SK-N-DZ (cell line): ENCODE measurements at regions not wholly inside any gene's neighbourhood (a gene's known extent, or its start where the extent isn't known, plus 50 kb on each side); places are given as distances from the start of the nearest gene placed in this dataset.
"Not testable (repeated sequence)": the region's sequence is repeated elsewhere in the genome, so short reads cannot be mapped to it uniquely, and the experiment has no call there.

Experiments used
- DNase-seq: peaks from one replicate; pipeline ENCODE4 v3.0.0-alpha.2; 2015; ENCODE audit warnings: low spot score

- no peak for DNase-seq
Observed at GRCh38 chr7:49596701-49597491, 176.5 kb upstream of the VWC2 start.

DNA sequence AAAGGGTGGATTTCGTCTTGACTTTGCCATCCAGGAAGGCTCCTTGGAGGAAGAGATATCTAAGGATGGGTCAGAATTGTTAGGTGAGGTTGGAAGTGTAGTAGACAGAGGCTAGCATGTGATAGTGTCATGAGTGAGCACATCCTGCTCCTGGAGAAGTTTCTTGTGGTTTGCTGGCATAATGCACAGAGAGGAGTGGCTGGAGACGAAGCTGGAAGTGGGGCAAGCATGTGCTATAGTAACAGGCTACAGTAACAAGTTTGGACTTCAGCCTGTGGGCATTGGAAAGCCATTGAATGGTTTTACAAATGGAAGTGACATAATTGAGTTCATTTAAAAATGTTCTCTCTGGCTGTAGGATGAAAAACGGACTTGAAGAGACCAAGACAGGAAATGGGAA lies 175.6 kb upstream of the VWC2 start:
- no peak for DNase-seq

GRCh38 chr7:49611951-49612350 lies 161.5 kb upstream of the VWC2 start:
- DNase-seq, result no peak

GRCh38 chr7:49613759-49614158 lies 159.7 kb upstream of the VWC2 start:
- no peak for DNase-seq

DNA sequence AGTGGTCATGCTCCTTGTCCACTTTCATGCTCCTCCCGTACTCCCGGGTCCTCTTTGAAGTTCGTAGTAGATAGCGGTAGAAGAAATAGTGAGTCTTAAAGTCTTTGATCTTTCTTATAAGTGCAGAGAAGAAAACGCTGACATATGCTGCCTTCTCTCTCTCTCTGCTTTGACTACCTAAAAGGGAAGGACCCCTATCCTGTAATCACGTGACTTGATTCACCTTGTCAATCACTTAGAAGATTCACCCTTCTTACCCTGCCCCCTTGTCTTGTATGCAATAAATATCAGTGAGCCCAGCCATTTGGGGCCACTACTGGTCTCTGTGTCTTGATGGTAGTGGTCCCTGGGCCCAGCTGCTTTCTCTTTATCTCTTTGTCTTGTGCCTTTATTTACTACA lies 158.5 kb upstream of the VWC2 start:
- DNase-seq, result not testable (repeated sequence)

- DNase-seq, result no peak
Observed at GRCh38 chr7:49618028-49618427, 155.4 kb upstream of the VWC2 start.

- DNase-seq, result no peak
Observed at GRCh38 chr7:49623943-49624342, 149.5 kb upstream of the VWC2 start.

DNA sequence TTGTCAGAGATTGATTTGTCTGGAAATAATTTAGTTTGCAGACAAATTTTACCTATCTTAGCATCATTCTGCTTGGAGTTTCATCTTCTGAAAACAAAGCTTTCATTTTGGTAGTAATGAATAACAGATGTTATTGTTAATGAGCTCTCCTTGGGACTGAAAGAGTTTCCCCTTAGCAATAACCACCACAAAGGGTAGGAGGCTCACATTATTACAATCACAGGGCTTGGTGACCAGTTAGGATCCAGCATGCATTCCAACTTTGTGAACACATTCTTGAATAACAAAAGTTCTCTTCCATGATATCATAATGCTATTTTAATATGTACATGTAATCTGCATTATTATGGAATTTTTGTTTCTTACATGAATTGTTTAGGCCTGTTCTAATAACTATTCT lies 148.8 kb upstream of the VWC2 start:
- DNase-seq, result no peak

- DNase-seq, result peak; percentile 81
Observed at GRCh38 chr7:49630513-49630912, 142.9 kb upstream of the VWC2 start.

DNA sequence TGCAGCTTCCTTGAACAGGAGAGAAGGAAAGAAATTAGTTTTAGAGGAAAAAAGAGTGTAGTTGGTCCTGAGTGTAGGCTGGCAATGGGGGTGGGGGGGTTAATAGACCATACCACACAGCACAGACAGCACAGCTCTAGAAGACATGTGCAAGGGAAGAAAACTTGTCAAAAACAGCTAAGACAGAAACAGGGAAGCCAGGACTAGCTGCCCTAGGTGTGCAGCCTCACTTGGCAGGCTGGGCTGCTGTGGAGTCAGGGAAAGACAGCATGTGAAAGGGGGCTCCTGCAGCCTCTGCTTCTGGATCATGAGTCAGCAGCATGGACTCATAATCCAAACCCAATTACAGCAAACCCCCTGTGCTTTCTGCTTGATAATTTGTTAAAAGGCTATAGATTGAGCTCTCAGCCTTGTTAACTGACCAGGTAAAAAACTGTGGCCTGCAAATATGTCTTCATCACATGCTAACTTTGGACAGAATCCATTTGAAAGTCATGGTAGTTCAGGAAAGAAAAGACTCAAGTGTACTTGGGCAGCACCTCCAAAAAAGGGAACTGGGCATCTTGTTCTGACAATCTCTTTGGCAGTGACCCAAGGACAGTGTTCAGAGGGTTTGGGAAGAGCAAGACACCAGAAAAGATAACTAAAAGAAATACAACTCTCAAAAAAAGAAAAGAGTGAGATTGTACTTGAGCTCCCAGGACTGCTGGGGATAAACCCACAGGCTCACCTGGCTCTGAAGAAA lies 142.2 kb upstream of the VWC2 start:
- DNase-seq, result peak; percentile 53

DNA sequence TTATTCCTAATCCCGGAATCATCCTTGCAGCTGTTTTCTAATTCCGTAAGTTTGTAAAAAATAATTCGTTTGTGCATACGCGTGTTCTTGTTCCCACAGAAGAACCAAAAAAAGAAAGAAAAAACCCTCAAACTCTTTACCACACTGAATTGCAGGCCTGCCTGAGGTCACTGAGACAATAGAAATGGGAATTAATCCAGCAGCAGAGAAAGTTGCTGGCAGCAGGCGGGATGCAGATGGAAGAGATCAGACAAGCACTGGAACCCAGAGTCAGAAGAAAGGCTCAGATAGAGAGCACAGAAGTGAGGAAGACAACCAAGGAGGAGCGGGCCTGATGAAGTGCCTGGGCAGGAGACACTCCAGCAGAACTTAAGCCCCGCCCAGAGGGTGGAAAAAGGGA lies 141.5 kb upstream of the VWC2 start:
- DNase-seq, result no peak

GRCh38 chr7:49635800-49636199 lies 137.6 kb upstream of the VWC2 start:
- DNase-seq, result no peak

GRCh38 chr7:49636400-49636799 lies 137.0 kb upstream of the VWC2 start:
- DNase-seq, result no peak

DNA sequence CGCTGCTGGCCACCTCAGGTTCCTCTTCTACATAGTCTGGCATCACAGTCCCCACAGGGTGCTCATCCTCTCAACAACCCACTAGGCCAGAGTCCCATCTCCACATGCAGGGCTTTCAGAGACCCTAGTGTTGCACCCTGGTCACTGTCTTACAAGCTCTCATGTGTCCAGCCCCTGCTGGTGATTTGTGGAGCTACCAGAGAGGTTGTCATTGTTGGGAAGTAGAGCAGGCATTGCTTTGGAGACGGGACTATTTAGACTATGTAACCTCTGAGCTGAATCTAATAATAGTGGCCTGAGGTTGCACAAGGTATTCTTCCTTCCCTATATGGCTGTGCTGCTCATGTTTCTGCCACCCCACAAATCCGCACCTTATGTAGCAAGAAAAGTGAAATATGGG lies 135.3 kb upstream of the VWC2 start:
- no peak for DNase-seq

- DNase-seq, result no peak
Observed at GRCh38 chr7:49639068-49639593, 134.3 kb upstream of the VWC2 start.

- no peak for DNase-seq
Observed at GRCh38 chr7:49639808-49640207, 133.6 kb upstream of the VWC2 start.

DNA sequence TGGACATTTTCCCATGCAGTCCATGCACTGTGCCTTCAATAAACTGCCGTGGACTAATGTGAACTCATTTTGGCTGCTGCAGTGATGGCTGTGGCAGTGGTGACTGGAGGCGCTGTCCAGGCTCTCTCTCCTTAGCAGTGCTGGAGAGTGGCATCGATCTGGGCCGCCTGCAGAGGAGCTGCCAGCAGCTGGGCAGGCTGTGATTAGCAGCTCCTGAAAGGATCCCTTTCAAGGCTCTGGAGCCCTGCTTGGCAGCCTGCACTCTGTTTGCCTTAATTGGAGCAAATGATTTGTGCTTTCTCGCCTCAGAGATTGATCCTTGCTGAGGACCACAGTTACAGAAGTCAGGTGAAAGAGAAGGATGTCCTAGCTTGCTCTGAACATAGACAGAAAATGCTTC lies 130.1 kb upstream of the VWC2 start:
- no peak for DNase-seq

DNA sequence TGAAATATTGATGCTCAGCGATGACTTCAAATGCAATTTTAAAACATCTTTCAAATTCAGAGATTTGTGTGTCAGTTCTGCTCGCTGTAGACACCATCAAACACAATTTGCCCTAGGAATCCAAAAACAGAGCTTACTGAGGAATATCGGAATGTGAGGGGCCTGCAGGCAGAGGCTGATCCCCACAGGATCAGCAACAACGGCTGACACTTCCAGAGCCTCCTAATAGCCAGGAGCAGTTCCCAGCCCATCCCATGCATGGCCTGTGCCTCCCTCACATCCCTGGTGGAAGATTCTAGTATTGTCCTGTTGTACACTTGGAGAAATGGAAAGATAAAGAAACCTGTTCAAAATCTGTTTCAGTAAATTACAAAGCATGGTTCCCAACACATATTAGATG lies 129.7 kb upstream of the VWC2 start:
- DNase-seq, result no peak

- DNase-seq, result no peak
Observed at GRCh38 chr7:49644396-49645166, 128.9 kb upstream of the VWC2 start.

- no peak for DNase-seq
Observed at GRCh38 chr7:49645296-49645695, 128.1 kb upstream of the VWC2 start.

GRCh38 chr7:49660170-49660783 lies 113.2 kb upstream of the VWC2 start:
- no peak for DNase-seq

DNA sequence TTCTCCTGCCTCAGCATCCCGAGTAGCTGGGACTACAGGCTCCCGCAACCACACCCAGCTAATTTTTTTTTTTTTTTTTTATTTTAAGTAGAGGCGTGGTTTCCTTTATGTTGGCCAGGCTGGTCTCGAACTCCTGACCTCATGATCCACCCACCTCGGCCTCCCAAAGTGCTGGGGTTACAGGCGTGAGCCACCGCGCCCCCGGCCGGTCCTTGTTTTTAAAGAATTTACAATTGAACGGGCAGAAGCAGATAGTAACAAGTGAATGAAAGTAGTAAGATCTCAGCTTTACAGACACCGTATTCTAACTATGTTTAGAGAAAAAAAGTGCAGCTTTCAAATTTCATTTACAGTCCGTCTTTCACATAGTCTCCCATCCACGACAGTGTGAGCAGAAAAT lies 112.5 kb upstream of the VWC2 start:
- no peak for DNase-seq
